ENCODE measurements at regions not wholly inside any gene's neighbourhood (a gene's known extent, or its start where the extent isn't known, plus 50 kb on each side); places are given as distances from the start of the nearest gene placed in this dataset.

DNA sequence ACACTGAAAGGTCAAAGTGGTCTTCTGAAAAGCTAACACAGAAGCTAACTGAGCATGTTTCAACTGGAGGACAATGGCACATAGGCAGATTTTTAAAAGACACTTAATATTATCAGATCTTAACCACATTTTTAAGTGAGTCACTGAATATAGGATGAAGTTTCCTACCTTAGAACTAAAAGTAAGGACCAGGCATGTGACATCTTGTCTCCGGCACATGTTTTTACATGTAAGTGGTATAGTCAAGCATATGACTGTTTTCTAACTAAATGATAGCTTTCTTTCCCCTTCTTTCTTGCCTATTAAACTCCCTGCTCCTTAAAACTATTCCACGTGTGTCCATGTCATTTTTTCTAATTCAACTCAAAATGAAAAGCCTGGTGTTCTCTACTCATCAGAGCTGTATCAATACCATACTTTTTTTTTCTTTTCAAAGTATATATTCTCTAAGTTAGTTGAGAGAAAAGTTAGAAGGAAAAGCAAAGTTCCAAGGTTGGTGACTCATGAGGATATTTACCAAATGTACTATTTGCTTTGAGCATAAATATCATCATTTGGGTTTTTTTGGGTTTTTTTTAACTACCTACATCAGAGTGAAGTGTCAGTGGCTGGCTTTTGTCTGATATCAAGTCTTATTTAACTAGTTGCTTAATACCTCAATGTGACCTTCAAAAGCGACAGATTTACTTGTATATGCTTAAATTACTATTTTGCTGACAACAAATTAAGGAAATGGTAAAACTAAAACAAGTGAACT, 127.5 kb downstream of the CRPPA start:
- no peak overlapping the region for H3K4me3 ChIP-seq
- peaks cover 5% of the 10 kb centered on the region for H3K4me1 ChIP-seq
- 68% methylated on average over 3 of the region's 3 CpGs for WGBS, 2 donors
- no peak for DNase-seq
- intact Hi-C loops (cut with DNase I): no loop called here
- no peak for TF ChIP-seq POLR2A (IDR thresholded peaks at IDR 0.05)
- TF ChIP-seq, protein P1, sequence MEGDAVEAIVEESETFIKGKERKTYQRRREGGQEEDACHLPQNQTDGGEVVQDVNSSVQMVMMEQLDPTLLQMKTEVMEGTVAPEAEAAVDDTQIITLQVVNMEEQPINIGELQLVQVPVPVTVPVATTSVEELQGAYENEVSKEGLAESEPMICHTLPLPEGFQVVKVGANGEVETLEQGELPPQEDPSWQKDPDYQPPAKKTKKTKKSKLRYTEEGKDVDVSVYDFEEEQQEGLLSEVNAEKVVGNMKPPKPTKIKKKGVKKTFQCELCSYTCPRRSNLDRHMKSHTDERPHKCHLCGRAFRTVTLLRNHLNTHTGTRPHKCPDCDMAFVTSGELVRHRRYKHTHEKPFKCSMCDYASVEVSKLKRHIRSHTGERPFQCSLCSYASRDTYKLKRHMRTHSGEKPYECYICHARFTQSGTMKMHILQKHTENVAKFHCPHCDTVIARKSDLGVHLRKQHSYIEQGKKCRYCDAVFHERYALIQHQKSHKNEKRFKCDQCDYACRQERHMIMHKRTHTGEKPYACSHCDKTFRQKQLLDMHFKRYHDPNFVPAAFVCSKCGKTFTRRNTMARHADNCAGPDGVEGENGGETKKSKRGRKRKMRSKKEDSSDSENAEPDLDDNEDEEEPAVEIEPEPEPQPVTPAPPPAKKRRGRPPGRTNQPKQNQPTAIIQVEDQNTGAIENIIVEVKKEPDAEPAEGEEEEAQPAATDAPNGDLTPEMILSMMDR (IDR thresholded peaks at IDR 0.05): no peak
- H3K27me3 ChIP-seq: no peaks in the 10 kb centered on the region
- no peak overlapping the region for H3K27ac ChIP-seq
- ATAC-seq: no peak
- no peaks in the 10 kb centered on the region for H3K36me3 ChIP-seq (replicated peaks in 1 of 2; ENCODE audit: insufficient read depth in 1 of 2, low read depth in 2 of 2)
- no peaks in the 10 kb centered on the region for H3K9me3 ChIP-seq

DNA sequence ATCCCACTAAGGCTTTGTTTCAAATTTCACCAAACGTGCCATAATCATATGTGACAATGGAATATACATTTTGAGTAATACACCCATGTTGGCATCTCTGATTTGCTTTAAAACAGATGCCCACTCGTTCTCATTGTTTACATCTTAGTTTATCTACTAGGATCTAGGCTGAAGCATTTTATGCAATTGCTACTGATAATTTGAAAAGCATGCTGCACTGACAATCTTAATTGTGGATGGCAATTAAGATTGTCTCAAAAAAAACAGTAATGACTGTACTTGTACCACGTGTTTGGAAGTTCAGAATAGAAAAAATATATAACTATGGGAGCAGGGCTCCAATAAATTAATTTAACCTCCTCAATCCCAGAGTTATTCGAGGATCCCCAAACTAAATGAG, 136.8 kb downstream of the CRPPA start:
- 71 to 77% methylated on average over 4 of the region's 4 CpGs for WGBS, 2 donors
- Histone ChIP-seq H3K9me3 (no peaks in the 10 kb centered on the region), H3K4me1 (no peaks in the 10 kb centered on the region), H3K4me3 (no peak overlapping the region), H3K27me3 (no peaks in the 10 kb centered on the region), H3K27ac (no peak overlapping the region), H3K36me3 (replicated peaks in 1 of 2; ENCODE audit: insufficient read depth in 1 of 2, low read depth in 2 of 2) (no peaks in the 10 kb centered on the region)
- intact Hi-C loops (cut with DNase I): no loop called here
- DNase-seq (no peak), ATAC-seq (no peak)
- TF ChIP-seq POLR2A (IDR thresholded peaks at IDR 0.05): no peak
- TF ChIP-seq, protein P1 (IDR thresholded peaks at IDR 0.05): no peak

DNA sequence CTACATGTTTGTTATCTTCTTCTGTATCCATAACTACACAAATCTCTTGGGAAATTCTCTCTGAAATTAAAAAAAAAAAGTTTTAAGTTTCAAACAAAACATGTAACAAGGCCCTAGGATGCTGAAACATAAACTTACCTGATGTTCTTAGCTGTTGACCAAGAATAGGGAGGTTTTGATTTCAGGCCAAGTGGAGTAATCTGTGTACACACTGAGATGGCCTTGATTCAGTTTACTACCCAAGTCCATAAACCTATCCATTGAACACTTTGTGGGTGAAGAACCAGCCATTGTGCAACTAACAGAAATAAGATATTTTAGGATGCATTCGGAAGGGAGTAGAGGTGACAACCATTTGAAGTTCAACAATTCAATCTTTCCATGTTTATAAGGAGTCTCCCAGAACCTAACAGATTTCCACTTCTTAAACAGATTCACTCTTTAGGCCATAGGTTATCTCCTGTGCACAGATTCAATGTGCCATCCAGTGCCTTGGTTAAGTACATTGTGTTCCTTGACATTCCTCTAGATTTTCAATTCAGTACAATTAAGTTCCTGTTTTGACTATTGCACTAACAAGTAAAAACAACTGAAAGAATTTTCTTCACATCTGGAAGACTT, 143.1 kb downstream of the CRPPA start:
- H3K27me3 ChIP-seq: no peaks in the 10 kb centered on the region
- H3K4me1 ChIP-seq: no peaks in the 10 kb centered on the region
- no peaks in the 10 kb centered on the region for H3K9me3 ChIP-seq
- TF ChIP-seq, protein P1 (IDR thresholded peaks at IDR 0.05): no peak
- no peak overlapping the region for H3K4me3 ChIP-seq
- DNase-seq: no peak
- intact Hi-C loops (cut with DNase I): no loop called here
- ATAC-seq: no peak
- WGBS, 2 donors: 90 to 100% methylated on average over 1 of the region's 1 CpG
- no peaks in the 10 kb centered on the region for H3K36me3 ChIP-seq (replicated peaks in 1 of 2; ENCODE audit: insufficient read depth in 1 of 2, low read depth in 2 of 2)
- H3K27ac ChIP-seq: no peak overlapping the region

DNA sequence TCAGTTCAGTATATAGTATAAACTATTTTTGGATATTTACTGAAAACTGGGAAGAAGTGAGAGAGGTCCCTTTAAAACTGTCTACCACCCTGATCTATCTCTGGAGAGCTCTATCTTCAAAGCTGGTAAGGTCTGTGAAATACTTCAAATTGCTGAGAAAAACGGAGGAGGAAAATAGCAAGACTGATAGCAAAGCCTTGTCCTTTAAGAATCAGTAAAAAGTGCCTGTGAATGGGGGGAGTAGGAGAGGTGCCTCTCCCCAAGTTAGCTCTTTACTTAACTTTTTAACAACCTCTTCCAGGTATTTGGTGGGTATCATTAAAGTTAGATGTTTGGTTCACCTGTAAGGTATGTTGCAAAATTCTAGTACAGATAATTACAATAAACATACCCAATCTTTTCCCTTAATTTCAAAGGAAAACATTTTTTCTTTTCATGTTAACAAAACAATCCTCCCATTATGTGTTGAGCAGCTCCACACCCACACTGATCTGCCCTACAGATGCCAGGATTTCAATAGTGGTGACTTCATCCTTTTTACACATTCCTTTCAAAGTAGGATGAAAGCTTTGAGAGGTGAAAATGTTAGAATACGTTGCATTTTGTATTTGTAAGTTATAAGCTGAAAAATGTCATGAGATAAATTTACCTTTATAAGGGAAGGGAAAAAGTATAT, 149.2 kb downstream of the CRPPA start:
- Histone ChIP-seq H3K27me3 (no peaks in the 10 kb centered on the region), H3K4me3 (no peak overlapping the region), H3K36me3 (replicated peaks in 1 of 2; ENCODE audit: insufficient read depth in 1 of 2, low read depth in 2 of 2) (no peaks in the 10 kb centered on the region), H3K27ac (no peak overlapping the region), H3K4me1 (no peaks in the 10 kb centered on the region), H3K9me3 (no peaks in the 10 kb centered on the region)
- ATAC-seq (no peak), DNase-seq (no peak)
- intact Hi-C loops (cut with DNase I): no loop called here
- no peak for TF ChIP-seq POLR2A (IDR thresholded peaks at IDR 0.05)
- TF ChIP-seq, protein P1 (IDR thresholded peaks at IDR 0.05): no peak
- 50 to 53% methylated on average over 2 of the region's 2 CpGs for WGBS, 2 donors
